GM21825 (cell line): ENCODE measurements at regions not wholly inside any gene's neighbourhood (a gene's known extent, or its start where the extent isn't known, plus 50 kb on each side); places are given as distances from the start of the nearest gene placed in this dataset.
"Not testable (repeated sequence)": the region's sequence is repeated elsewhere in the genome, so short reads cannot be mapped to it uniquely, and the experiment has no call there.

ENCODE experiments used
- ATAC-seq: cut with Tn5 transposase; IDR thresholded peaks from one replicate; pipeline ENCODE4 v1.9.1; 2021; ENCODE audit warnings: mild to moderate bottlenecking, moderate library complexity; ENCODE audit not compliant: unreplicated experiment

DNA sequence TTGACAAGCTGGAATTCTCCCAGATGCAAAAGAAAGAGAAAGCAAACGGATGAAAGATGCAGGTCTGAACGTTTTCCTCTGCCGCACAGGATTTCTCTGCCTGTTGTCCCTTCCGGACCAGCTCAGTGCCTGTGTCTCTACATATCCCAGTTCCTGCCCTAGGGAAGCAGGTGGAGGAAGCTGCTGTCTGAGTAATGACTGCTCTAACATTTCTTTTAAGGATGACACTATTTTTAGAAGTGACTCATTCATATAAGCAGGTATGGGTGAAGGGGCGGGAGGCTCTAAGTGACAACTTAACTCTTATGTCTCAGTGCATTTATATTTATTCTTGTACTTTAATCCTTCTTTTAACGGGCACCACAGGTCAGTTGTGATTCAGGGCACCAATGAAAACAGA is 128.8 kb downstream of the SLC24A2 start:
- ATAC-seq, result no peak

DNA sequence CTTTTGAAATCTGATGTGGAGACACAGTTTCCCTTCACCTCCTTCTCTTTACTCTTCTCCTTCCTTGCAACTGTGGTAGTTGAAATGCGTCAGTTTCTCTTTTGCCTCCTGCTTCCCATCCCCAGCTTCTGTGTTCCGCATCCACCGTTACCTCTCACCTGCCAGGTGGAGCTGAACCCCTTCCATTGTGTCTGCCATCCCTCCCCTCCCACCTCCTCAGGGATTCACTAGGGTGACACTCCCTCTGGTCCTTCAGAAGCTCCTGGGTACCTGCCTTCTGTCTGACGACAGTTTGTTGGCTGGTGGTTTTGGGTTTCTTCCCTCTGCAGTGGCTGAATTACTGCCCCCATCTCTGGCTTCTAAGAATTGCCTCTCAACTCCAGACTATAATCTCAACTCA is 132.1 kb downstream of the SLC24A2 start:
- ATAC-seq, result no peak

DNA sequence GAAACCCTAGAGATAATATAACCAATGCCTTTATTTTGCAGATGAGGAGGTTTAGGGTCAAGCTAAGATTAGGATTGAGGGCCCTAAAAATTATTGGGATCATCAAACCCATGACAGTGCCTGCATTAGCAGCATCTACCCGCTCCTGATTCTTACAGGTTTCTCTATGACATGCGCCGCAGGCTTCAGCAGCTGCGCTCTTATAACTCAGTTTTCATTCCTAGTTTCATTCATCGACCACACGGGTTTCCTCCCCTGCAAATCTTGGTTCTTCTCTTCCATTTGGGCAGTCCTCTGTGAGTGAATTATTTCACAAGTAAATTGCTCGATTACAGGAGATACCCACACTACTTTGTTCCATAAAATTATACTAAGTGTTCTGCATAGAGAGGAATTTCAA is 137.2 kb downstream of the SLC24A2 start:
- no peak for ATAC-seq

DNA sequence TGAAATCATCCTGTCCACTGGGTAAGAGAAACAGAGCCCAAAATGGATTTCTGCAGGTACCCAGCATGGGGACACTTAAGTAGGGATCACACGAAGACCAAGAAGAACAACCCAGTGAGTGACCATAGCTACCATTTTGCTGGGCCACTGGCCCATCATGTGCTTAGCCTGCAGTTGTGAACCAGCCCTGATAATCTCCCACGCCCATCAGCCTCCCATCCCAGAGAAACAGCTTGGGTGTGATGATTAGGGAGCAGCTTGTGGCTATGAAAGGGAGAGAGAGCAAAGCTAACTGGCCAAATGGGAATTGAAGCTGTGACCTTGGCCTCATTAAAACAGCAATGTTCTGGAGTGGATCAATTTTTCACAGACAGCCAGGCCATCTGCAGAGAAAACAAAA is 138.5 kb downstream of the SLC24A2 start:
- ATAC-seq, result no peak

DNA sequence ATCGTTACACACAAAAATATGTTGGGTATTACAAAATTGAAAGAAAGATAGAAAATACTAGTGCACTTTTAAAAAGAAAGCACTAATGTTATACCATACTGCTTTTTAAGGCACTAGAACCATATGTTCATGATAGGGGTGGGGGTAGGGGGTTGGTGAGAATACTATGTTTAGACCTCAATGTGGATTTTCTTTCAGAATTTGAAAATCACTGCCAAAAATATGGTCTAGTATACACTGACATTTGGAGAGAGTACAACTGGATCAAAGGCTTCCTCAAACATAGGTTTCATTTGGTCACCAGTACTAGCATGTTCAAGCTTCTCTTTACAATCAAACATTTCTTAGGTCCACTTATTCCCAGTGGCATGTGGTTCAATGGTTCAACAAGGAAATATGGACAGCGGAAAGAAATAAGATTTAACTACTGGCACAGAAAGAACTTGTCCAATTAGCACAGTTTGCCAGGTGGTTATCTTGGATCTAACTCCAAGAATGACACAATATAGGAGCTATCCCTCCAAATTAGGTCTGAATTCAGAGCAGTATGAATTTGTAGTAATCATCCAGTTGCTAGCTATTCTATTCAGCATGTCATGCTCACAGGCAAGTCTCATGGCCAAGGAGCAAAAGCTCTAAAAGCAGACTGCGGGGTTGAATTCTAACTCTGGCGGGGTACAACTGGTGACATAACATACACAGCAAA is 139.3 kb downstream of the SLC24A2 start:
- ATAC-seq, result no peak

DNA sequence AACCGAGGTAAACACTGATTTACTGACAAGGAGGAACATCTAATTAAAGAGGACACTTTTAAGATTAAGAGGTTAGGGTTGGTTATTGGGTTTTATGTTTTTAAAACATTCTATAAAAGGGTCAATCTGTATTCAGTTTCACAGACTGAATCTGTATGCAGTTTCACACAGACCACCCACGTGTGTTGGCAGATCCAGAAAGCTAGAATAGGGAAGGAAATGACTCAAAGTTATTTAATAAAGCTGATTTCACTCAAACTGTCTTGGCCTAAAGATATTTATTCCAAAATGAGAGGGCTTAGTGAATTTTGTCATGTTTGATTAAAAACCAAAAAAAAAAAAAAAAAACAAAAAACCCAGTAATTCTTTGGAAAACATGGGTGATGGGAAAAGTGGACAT is 140.2 kb downstream of the SLC24A2 start:
- no peak for ATAC-seq

DNA sequence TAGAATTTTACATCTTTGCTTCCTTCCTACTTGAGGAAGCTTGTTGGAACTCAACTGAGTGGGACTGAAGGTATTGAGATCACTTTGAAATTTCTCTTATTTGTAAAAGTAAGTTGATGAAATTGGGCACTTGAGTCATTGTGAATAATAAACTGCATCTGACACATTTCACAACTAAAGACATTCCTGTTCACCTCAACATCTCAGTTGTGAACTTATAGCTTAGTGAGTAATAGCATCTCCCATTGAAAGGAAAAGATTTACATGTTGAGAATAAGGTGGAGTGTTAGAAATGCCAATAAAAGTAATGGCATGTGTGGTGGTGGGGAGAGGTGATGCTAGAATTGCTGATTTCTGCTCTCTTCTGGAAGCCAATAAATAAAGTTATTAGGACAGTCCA is 145.0 kb downstream of the SLC24A2 start:
- no peak for ATAC-seq

DNA sequence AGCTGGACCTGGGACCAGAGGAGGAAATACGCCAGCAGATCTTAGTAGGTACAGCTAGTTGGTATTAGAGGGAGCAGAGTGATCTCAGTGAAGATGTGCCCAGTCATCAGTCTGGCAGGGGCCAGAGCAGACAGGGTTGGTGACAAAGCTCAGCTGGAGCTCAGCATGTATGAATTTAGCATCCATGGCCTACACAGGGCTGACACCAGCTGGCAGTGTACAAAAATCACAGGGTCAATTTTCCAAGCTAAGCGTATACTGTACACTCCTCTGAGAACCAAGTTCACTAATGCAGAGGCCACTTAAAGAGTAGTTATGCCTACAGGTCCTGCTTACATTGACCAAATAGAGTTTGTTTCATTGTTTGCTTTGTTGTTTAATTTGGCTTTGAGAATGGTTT is 146.6 kb downstream of the SLC24A2 start:
- ATAC-seq, result no peak

DNA sequence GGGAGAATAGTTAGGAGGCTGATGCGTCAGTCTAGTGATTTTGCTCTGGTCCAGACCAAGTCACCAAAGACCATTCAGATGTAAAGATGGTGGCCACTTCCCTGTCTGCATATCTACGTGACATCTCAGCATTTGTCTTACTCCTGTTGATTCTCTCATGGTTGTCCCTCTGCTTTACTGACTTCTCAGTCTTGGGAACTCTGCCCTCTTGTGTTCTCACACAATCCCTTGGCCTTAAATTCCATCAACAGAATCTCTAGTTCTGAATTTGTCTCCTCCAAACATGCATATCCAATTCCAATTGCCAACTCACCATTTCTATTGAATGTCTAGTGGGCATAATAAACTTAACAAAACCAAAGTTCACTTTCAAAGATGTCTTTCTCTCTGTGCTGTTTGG is 147.8 kb downstream of the SLC24A2 start:
- no peak for ATAC-seq

DNA sequence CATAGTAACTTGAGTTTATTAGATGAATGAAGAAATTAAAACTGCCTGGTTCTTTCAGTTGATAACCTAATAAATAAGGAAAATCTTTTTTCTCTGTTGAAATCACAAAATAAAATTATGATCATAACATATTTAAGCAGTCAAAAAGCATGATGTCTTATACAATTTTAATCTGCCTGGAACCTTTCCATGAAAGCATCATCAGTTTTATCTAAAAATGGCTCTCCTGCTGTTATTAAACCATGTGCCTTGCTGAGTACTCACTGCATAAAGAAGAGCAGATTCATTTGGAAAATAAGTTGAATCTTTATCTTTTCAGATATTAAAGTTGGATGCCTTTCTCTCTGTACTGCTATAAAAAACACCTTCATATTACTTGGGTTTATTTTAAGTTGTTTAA is 148.8 kb downstream of the SLC24A2 start:
- ATAC-seq, result no peak

DNA sequence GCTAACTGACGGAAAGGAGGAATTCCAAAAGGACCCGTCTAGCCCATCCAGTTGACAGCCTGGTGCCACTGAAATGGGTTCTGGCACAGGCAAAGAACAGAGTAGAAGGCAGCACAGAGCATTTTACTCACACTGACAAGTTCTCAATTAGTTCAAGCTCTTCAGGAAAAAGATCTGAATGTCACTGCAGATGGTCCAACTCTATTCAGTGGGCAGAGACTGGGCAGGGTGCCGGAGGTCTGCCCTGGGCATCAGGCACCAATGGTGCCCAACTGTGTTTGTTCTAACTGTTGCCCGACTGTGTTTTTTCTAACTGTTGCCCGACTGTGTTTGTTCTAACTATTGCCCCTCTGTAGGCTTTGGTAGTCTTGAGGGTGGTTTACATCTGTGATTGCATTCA is 151.8 kb downstream of the SLC24A2 start:
- ATAC-seq, result no peak

DNA sequence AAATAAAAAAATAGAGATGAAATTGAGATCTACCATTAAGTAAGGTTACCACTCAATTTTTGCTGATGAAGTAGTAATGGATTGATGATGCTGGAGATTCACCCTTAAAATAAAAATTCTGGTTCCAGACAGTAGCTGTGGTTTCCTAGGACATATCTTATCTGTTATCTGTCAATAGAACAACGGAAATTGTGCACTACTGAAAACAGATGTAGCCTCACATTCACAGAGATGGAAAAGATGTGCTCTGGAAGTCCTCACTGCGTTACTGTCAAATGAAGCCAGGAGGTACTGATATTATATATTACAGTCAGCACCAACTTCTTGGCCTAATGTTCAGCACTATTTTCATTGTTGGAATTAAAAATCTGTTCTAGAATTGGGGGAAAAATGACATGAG is 154.0 kb downstream of the SLC24A2 start:
- no peak for ATAC-seq

DNA sequence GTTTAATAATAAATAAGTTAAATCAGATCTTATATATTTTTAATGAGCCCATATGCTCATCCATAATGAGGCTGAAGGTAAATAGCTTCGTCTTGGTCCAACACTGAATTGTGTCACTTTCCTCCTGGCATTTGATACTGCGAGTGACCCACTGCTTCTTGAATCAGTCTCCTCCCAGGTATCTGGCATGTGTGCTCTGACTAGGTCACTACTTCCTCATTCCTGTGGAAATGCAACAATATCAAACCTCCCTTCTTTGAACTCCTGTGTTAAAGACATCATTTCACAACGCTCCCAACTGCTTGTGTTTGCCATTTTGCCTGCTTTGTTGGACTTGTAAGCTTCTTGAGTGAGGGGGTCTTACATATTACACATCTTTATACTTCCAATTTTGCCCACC is 157.7 kb downstream of the SLC24A2 start:
- no peak for ATAC-seq

DNA sequence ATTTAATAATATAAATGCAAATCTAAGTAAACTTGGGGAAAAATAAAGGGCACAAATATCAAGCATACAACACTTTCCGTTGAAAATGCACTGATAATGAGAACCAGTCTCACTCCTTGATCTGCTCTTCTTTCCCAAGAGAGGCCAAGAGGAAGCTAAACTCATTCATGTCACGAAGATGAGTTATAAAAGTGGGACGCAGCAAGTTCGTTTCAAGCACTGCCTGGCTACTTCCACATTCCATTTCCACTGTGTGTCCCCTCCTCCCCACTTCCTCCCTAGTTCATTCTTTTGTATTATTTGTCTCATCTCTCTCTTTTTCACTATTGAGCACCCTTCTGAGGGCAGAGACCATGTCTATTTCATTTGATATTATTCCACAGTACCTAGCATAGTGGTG is 158.1 kb downstream of the SLC24A2 start:
- ATAC-seq, result no peak

DNA sequence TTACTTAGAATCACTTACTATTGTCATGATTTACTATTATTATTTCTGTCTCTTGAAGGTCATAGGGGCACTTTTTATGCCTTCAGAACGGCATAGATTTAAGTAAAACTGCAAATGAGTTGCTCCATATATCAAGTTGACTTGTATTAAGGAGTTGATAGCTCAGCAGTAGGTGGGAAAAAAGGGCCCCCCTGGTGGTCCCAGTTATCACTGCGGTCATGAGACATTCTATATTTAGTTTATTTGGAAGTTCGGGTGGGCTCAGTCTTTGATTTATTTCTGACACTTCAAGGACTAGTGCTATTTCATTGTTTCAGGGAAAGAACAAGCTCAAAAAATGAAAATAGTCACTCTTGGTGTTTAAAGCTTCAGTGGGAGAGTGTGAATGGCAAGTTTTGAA is 159.3 kb downstream of the SLC24A2 start:
- ATAC-seq, result no peak

DNA sequence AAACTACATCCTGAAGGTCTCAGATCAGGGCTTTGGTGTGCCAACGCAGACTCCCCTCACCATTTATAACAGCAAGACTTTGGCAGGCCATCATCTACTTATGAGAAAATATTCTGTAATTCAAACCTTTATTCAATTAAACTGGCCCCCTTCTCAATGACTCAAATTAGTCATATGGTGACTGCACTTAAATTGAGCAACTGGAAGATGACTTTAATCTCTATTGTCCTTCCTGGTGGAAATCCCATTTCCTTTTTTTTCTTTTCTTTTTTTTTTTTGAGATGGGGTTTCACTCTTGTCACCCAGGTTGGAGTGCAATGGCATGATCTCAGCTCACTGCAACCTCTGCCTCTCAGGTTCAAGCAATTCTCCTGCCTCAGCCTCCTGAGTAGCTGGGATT is 163.4 kb downstream of the SLC24A2 start:
- not testable (repeated sequence) for ATAC-seq

DNA sequence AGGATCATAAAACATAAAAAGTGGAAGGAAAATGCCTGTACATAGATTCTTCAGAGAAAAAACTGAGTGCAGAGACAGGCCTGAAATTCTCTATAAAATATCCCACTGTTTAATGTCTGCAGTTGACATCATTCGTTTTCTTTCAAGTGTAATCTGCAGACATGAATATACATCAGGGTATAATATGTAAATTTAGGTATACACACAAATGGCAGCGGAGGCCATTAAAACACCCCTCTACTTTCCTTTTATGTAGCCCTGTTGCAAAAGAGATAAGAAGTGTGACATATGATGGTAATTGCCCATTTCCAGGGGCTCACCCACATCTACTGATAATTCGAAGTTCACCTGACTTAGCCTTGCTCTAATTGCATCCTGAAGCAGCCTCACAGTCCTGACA is 164.3 kb downstream of the SLC24A2 start:
- no peak for ATAC-seq

DNA sequence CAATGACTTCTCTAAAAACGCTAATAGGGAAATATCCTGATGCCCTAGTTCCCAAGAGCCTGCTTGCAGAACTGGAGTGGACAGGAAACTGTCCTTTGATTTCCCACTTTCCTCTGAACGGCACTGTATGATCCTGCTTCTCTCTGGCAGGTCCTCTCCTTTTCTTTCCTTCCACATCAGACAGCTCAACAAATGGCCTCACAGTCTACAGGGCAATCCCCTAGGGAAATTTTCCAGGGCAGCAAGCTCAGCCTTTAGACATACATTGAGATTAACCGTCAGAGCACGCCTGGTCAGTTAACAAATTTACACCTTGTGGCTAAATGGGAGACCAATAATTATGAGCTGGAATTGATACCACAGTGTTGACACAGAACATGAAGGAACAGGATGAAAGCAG is 164.9 kb downstream of the SLC24A2 start:
- no peak for ATAC-seq

DNA sequence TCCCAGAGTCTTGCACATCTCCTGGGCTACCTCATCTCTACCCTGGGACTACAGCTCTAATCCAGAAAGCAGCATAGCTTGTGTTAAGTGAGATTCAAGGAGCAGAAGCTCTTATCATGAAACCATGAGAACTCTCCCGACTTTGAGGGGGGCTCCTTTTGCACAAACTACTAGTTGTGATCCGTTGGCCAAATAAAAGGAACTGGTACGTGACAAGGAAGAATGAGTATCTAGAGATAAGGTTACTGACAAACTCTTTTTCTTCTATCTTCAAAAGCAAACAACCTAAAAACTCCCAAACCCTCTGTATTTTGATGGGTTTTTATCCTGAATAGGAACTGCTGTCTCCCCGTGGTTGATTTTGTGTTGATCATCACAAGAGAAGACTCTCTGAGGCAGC is 168.5 kb downstream of the SLC24A2 start:
- no peak for ATAC-seq

DNA sequence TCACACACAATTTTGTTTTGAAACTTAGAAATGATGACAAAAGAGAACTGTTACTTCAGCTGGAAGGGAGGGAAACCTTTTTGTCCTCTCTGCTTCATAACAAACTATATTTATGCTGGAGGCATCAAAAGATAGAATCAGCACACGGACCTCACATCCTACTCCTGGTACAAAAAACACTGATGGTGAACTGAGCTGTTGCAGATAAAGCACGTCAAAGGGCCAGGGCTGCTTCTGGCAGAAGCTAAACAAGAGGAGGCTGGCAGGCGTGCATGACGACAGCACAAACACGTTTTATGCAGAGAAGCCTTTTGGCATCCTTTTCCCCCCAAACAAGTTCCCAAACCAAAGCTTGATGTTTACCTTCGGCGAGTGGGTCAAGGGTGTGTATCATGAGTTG is 169.6 kb downstream of the SLC24A2 start:
- ATAC-seq, result no peak

DNA sequence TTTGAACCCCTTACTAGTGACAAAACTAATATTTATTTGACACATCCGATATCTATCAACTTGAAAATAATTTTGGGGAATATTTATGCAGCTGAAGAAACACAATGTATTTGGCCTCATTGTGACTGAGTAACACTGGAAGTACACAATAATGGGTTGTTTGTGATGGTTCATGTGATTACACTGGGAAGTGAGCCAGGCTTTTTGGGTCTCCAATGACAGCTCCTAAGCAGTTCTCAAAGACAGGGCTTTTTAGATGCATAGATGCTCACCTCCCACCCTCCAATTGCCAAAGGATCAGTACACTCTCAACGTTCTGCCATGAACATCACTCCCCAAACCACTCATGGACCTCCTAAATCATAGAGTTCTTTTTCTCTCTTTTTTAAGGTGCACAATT is 170.0 kb downstream of the SLC24A2 start:
- ATAC-seq, result no peak

DNA sequence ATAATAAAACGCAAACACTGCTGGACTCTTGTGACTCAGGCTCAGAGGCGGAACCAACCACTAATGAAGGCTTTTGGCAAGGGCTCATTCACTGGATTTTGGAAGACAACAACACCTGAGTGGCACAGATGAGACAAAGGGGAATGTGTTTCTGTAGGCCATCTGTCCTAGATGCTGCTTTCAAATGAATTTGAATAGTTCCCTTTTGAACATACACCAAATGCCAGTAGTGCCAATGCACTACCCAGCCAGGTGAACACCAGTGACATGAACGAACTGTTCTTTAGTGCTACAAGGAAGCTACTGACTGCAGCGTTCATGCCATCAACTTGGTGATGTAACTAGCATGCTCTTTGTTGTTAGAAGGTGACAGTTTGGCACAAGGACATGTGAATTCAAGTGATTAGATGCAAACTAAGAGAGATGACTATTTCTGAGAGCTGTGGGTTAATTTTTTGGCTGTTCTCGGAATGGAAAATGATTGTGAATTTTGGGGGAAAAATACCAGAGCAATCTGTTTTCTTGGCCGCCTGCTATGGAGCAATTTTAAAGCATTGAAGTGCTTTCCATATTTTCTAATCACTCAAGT is 173.7 kb downstream of the SLC24A2 start:
- ATAC-seq, result no peak

DNA sequence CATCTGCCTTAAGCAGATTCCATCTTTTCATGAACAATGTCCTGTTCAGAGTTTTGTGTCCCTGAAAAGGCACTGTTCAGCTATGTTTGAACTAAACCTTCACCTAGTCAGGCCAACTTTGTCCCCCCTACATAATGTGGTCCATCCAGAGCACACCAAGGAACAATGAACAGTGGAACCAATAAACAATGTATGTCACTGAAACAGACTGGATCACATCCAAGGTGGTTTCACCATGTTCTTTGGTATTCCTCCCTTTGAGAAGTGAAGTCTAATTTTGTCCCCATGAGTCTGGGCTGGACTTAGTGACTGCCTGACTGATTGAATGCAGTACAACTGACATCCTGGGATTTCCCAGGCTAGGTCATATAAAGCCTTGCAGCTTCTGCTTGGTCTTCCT is 174.5 kb downstream of the SLC24A2 start:
- ATAC-seq, result no peak
